ENCODE measurements at regions not wholly inside any gene's neighbourhood (a gene's known extent, or its start where the extent isn't known, plus 50 kb on each side); places are given as distances from the start of the nearest gene placed in this dataset.

GRCh38 chr10:33716501-33717267 lies 382.2 kb upstream of the NRP1 start:
- TF ChIP-seq CTCF (IDR thresholded peaks at IDR 0.05) = no peak
- TF ChIP-seq POLR2A (IDR thresholded peaks at IDR 0.05) = no peak
